ENCODE measurements at regions not wholly inside any gene's neighbourhood (a gene's known extent, or its start where the extent isn't known, plus 50 kb on each side); places are given as distances from the start of the nearest gene placed in this dataset.

DNA sequence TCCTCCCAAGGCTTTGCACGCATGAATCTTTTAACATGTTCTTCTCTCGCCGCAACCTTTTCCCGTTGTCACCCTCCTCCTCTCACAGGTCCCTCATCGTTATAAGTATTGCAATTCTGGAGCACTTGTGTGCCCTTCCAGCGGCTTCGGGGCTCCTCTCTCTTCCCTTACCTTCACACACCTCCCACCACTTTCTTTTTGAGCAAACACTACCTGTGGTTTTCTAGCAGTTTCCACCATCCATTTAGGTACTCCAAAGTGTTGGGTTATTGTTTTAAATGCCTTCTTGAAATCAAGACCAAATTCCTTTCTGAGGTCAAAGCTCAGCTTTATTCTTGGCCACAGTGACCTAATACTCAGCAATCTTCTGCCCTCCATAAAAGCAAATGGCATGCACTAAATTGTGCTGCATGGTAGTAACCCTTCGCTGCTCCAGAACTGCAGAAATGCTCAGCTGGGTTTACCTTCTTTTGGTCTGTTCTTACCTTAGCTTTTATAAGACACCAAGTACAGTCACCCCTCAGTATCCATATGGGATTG is 472.4 kb downstream of the SETD4 start:
- H3K27ac ChIP-seq, result no peak overlapping the region
- H3K9me3 ChIP-seq, result no peaks in the 10 kb centered on the region
- H3K36me3 ChIP-seq, result no peaks in the 10 kb centered on the region
- no peaks in the 10 kb centered on the region for H3K4me1 ChIP-seq
- H3K27me3 ChIP-seq, result no peaks in the 10 kb centered on the region
- intact Hi-C loops (cut with DNase I), result no loop called here
- no peak for DNase-seq
- ATAC-seq, result no peak
- TF ChIP-seq, protein P1, sequence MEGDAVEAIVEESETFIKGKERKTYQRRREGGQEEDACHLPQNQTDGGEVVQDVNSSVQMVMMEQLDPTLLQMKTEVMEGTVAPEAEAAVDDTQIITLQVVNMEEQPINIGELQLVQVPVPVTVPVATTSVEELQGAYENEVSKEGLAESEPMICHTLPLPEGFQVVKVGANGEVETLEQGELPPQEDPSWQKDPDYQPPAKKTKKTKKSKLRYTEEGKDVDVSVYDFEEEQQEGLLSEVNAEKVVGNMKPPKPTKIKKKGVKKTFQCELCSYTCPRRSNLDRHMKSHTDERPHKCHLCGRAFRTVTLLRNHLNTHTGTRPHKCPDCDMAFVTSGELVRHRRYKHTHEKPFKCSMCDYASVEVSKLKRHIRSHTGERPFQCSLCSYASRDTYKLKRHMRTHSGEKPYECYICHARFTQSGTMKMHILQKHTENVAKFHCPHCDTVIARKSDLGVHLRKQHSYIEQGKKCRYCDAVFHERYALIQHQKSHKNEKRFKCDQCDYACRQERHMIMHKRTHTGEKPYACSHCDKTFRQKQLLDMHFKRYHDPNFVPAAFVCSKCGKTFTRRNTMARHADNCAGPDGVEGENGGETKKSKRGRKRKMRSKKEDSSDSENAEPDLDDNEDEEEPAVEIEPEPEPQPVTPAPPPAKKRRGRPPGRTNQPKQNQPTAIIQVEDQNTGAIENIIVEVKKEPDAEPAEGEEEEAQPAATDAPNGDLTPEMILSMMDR (IDR thresholded peaks at IDR 0.05), result no peak
- no peak overlapping the region for H3K4me3 ChIP-seq

GRCh38 chr21:35586305-35586704 is 474.0 kb downstream of the SETD4 start:
- Histone ChIP-seq H3K4me1 (peaks cover 3% of the 10 kb centered on the region), H3K27ac (no peak overlapping the region), H3K27me3 (no peaks in the 10 kb centered on the region), H3K9me3 (no peaks in the 10 kb centered on the region), H3K36me3 (no peaks in the 10 kb centered on the region), H3K4me3 (no peak overlapping the region)
- TF ChIP-seq, protein P1 (IDR thresholded peaks at IDR 0.05), result no peak
- no peak for DNase-seq
- ATAC-seq, result no peak
- intact Hi-C loops (cut with DNase I), result no loop called here

- intact Hi-C loops (cut with DNase I), result no loop called here
- Histone ChIP-seq H3K9me3 (no peaks in the 10 kb centered on the region), H3K36me3 (no peaks in the 10 kb centered on the region), H3K4me3 (no peak overlapping the region), H3K4me1 (peaks cover 4% of the 10 kb centered on the region), H3K27me3 (no peaks in the 10 kb centered on the region), H3K27ac (no peak overlapping the region)
- TF ChIP-seq, protein P1 (IDR thresholded peaks at IDR 0.05), result no peak
- ATAC-seq (no peak), DNase-seq (no peak)
Measured at GRCh38 chr21:35585878-35586277, 474.4 kb downstream of the SETD4 start.

- no peaks in the 10 kb centered on the region for H3K9me3 ChIP-seq
- ATAC-seq, result no peak
- TF ChIP-seq, protein P1 (IDR thresholded peaks at IDR 0.05), result no peak
Measured at GRCh38 chr21:35585155-35585554, 475.2 kb downstream of the SETD4 start.

DNA sequence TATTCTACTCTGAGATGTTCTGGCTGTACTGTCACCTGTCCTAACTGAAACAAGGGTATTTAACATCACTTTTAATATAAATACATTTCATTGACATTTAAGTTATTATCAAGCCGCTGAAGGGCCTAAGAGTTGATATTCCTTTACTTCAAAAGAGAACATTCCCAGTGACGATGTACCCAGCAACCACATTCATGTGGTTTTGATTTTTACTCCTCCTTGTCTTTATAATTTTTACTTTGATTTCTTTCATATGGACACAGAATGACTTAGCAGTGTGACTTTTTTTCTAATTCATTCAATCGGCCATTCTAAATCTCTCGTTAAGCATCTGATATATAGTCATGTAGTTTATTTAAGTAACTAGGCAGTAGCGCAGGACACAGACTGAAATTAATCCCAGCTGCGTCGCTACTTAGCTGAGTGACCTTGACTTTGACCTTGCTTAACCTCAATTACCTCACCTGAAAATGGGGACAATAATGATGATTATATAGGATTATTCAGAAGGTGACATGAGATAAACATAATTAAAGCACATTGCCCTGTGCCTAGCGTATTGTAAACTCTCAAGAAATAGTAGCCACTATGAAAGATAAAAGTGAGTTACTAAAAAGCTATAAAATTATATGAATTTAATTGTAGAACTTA is 476.6 kb downstream of the SETD4 start:
- H3K9me3 ChIP-seq, result no peaks in the 10 kb centered on the region
- intact Hi-C loops (cut with DNase I), result no loop called here
- no peak overlapping the region for H3K27ac ChIP-seq
- ATAC-seq (no peak), DNase-seq (no peak)
- H3K36me3 ChIP-seq, result no peaks in the 10 kb centered on the region
- H3K4me1 ChIP-seq, result peaks cover 4% of the 10 kb centered on the region
- TF ChIP-seq, protein P1 (IDR thresholded peaks at IDR 0.05), result no peak
- no peak overlapping the region for H3K4me3 ChIP-seq
- H3K27me3 ChIP-seq, result no peaks in the 10 kb centered on the region

More at GRCh38 chr21:35585155-35585554, 475.2 kb downstream of the SETD4 start:
- H3K36me3 ChIP-seq, result no peaks in the 10 kb centered on the region
- H3K27me3 ChIP-seq, result no peaks in the 10 kb centered on the region
- no peak overlapping the region for H3K27ac ChIP-seq
- no peak for DNase-seq
- H3K4me3 ChIP-seq, result no peak overlapping the region
- intact Hi-C loops (cut with DNase I), result no loop called here
- H3K4me1 ChIP-seq, result peaks cover 4% of the 10 kb centered on the region

Data from upper lobe of right lung (tissue), 1 donor.